Trophoblast cell (in vitro differentiated cells and primary cell): ENCODE measurements at regions not wholly inside any gene's neighbourhood (a gene's known extent, or its start where the extent isn't known, plus 50 kb on each side); places are given as distances from the start of the nearest gene placed in this dataset.

ENCODE experiments used
- DNase-seq, 2 donors: peaks; one replicate each; pipeline ENCODE4 v3.0.0-alpha.2; 2016
- H2AFZ ChIP-seq: 2 replicates; pipeline ENCODE4 v1.6.1; 2013; ENCODE audit warnings: low read length, moderate library complexity, mild to moderate bottlenecking; ENCODE audit not compliant: insufficient read depth, poor library complexity
- H2AK5ac ChIP-seq: 2 replicates; pipeline ENCODE4 v1.6.1; 2013; ENCODE audit warnings: mild to moderate bottlenecking, low read length
- H2BK120ac ChIP-seq: 2 replicates; pipeline ENCODE4 v1.6.1; 2013; ENCODE audit warnings: low read length, mild to moderate bottlenecking, moderate library complexity; ENCODE audit not compliant: insufficient read depth, poor library complexity
- H2BK12ac ChIP-seq: 2 replicates; pipeline ENCODE4 v1.6.1; 2013; ENCODE audit warnings: mild to moderate bottlenecking, low read length, moderate library complexity
- H2BK5ac ChIP-seq: 2 replicates; pipeline ENCODE4 v1.6.1; 2013; ENCODE audit warnings: low read length, low read depth, moderate library complexity, mild to moderate bottlenecking; ENCODE audit not compliant: poor library complexity
- H3K14ac ChIP-seq: 2 replicates; pipeline ENCODE4 v1.6.1; 2013; ENCODE audit warnings: mild to moderate bottlenecking, low read length
- H3K18ac ChIP-seq: 2 replicates; pipeline ENCODE4 v1.6.1; 2013; ENCODE audit warnings: mild to moderate bottlenecking, low read length
- H3K23ac ChIP-seq: 2 replicates; pipeline ENCODE4 v1.6.1; 2013; ENCODE audit warnings: low read length
- H3K27ac ChIP-seq: 2 replicates; pipeline ENCODE4 v1.5.1; 2013; ENCODE audit warnings: low read depth, mild to moderate bottlenecking, inconsistent platforms, low read length, moderate library complexity
- H3K27me3 ChIP-seq: 2 replicates; pipeline ENCODE4 v1.6.1; 2013; ENCODE audit warnings: inconsistent platforms, mild to moderate bottlenecking, low read length, moderate library complexity; ENCODE audit not compliant: insufficient read depth
- H3K36me3 ChIP-seq, 2 experiments: 1 replicate in 1 of 2; 2 replicates in 1 of 2; pipeline ENCODE4 v1.6.1; 2013; ENCODE audit warnings: low read length in 2 of 2, mild to moderate bottlenecking in 2 of 2, moderate library complexity in 1 of 2; ENCODE audit not compliant: insufficient read depth in 2 of 2, control insufficient read depth in 1 of 2
- H3K4ac ChIP-seq: 2 replicates; pipeline ENCODE4 v1.6.1; 2013; ENCODE audit warnings: low read depth, mild to moderate bottlenecking, low read length, moderate library complexity
- H3K4me1 ChIP-seq, 2 experiments: 1 replicate in 1 of 2; 2 replicates in 1 of 2; pipeline ENCODE4 v1.6.1; 2013; ENCODE audit warnings: low read length in 2 of 2, mild to moderate bottlenecking in 2 of 2, moderate library complexity in 1 of 2; ENCODE audit not compliant: insufficient read depth in 2 of 2, control insufficient read depth in 1 of 2
- H3K4me2 ChIP-seq: 2 replicates; pipeline ENCODE4 v1.6.1; 2013; ENCODE audit warnings: inconsistent platforms, mild to moderate bottlenecking, low read length, moderate library complexity
- H3K4me3 ChIP-seq: 2 replicates; pipeline ENCODE4 v1.5.1; 2013; ENCODE audit warnings: mild to moderate bottlenecking, low read depth, low read length, inconsistent platforms
- H3K79me1 ChIP-seq: one replicate; pipeline ENCODE4 v1.6.1; 2013; ENCODE audit warnings: low read length
- H3K79me2 ChIP-seq: 2 replicates; pipeline ENCODE4 v1.6.1; 2013; ENCODE audit warnings: low read length, mild to moderate bottlenecking; ENCODE audit not compliant: control insufficient read depth, insufficient read depth, poor library complexity
- H3K9ac ChIP-seq: 2 replicates; pipeline ENCODE4 v1.6.1; 2013; ENCODE audit warnings: mild to moderate bottlenecking, low read length
- H3K9me3 ChIP-seq: 2 replicates; pipeline ENCODE4 v1.6.1; 2013; ENCODE audit warnings: low read depth, mild to moderate bottlenecking, control low read depth, inconsistent platforms, low read length; ENCODE audit not compliant: insufficient read depth
- H4K12ac ChIP-seq: 2 replicates; pipeline ENCODE4 v1.6.1; 2013; ENCODE audit warnings: low read depth, mild to moderate bottlenecking, low read length, moderate library complexity
- H4K8ac ChIP-seq: 2 replicates; pipeline ENCODE4 v1.6.1; 2013; ENCODE audit warnings: low read depth, mild to moderate bottlenecking, low read length, moderate library complexity
- H4K91ac ChIP-seq: one replicate; pipeline ENCODE4 v1.6.1; 2013; ENCODE audit warnings: low read depth, mild to moderate bottlenecking, low read length, moderate library complexity
- WGBS: extraction: QIAGEN DNeasy Blood & Tissue Kit; methylation state at CpG from one replicate; pipeline ENCODE4 v1.1.7; 2013; ENCODE audit warnings: missing lambda C conversion rate; ENCODE audit not compliant: insufficient read length, insufficient coverage; ENCODE audit errors: extremely low coverage; 5-methylcytosine and 5-hydroxymethylcytosine counted together

- Histone ChIP-seq H3K9me3 (no peaks in the 10 kb centered on the region), H3K14ac (no peak overlapping the region), H2BK5ac (no peak overlapping the region), H2AFZ (no peak overlapping the region), H3K4ac (no peak overlapping the region), H3K18ac (no peak overlapping the region), H3K9ac (no peak overlapping the region), H4K91ac (no peak overlapping the region), H2BK12ac (no peak overlapping the region), H4K12ac (no peak overlapping the region), H3K23ac (no peak overlapping the region), H2AK5ac (no peak overlapping the region), H3K4me3 (no peak overlapping the region), H2BK120ac (no peak overlapping the region), H4K8ac (no peak overlapping the region), H3K79me1 (peaks cover 8% of the 10 kb centered on the region), H3K4me1 (no peaks in the 10 kb centered on the region), H3K79me2 (no peaks in the 10 kb centered on the region), H3K27ac (no peak overlapping the region), H3K36me3 (no peaks in the 10 kb centered on the region), H3K4me2 (no peak overlapping the region), H3K27me3 (no peaks in the 10 kb centered on the region)
- whole genome bisulfite sequencing, result no CpG with 5 or more reads among the region's 4 CpGs
- DNase-seq, result no peak
Measured at GRCh38 chr11:128171506-128171905, 415.9 kb downstream of the ETS1 start.

- no peak overlapping the region for H3K27ac ChIP-seq
- DNase-seq, result no peak
- no peaks in the 10 kb centered on the region for H3K79me1 ChIP-seq
- H2BK12ac ChIP-seq, result no peak overlapping the region
- no peak overlapping the region for H3K18ac ChIP-seq
- no peak overlapping the region for H3K4me3 ChIP-seq
- no peaks in the 10 kb centered on the region for H3K27me3 ChIP-seq
- no peak overlapping the region for H4K12ac ChIP-seq
- no peak overlapping the region for H2AK5ac ChIP-seq
- no peak overlapping the region for H3K9ac ChIP-seq
- H3K79me2 ChIP-seq, result no peaks in the 10 kb centered on the region
- no peak overlapping the region for H4K91ac ChIP-seq
- no peak overlapping the region for H3K23ac ChIP-seq
- no peak overlapping the region for H3K4me2 ChIP-seq
- no CpG with 5 or more reads among the region's 4 CpGs for WGBS
- H3K4ac ChIP-seq, result no peak overlapping the region
- H3K4me1 ChIP-seq, result no peaks in the 10 kb centered on the region
- H4K8ac ChIP-seq, result no peak overlapping the region
- no peak overlapping the region for H2BK5ac ChIP-seq
- H3K14ac ChIP-seq, result no peak overlapping the region
- no peaks in the 10 kb centered on the region for H3K36me3 ChIP-seq
- H2BK120ac ChIP-seq, result no peak overlapping the region
- no peak overlapping the region for H2AFZ ChIP-seq
- H3K9me3 ChIP-seq, result no peaks in the 10 kb centered on the region
Measured at GRCh38 chr11:128165572-128165971, 421.8 kb downstream of the ETS1 start.

GRCh38 chr11:128164080-128164741, 423.1 kb downstream of the ETS1 start:
- Histone ChIP-seq H3K9me3 (no peaks in the 10 kb centered on the region), H2AFZ (no peak overlapping the region), H2BK120ac (no peak overlapping the region), H3K9ac (no peak overlapping the region), H4K8ac (no peak overlapping the region), H3K23ac (no peak overlapping the region), H4K12ac (no peak overlapping the region), H4K91ac (no peak overlapping the region), H3K4me2 (no peak overlapping the region), H3K18ac (no peak overlapping the region), H2BK12ac (no peak overlapping the region), H3K14ac (no peak overlapping the region), H3K36me3 (no peaks in the 10 kb centered on the region), H3K27me3 (no peaks in the 10 kb centered on the region), H2BK5ac (no peak overlapping the region), H3K79me2 (no peaks in the 10 kb centered on the region), H3K4ac (no peak overlapping the region), H2AK5ac (no peak overlapping the region), H3K79me1 (no peaks in the 10 kb centered on the region), H3K4me1 (no peaks in the 10 kb centered on the region), H3K27ac (no peak overlapping the region), H3K4me3 (no peak overlapping the region)
- DNase-seq, result no peak
- WGBS, result no CpG with 5 or more reads among the region's 6 CpGs

- H3K18ac ChIP-seq, result no peak overlapping the region
- H2BK5ac ChIP-seq, result no peak overlapping the region
- no CpG with 5 or more reads among the region's 1 CpG for WGBS
- no peaks in the 10 kb centered on the region for H3K9me3 ChIP-seq
- no peak overlapping the region for H4K91ac ChIP-seq
- no peaks in the 10 kb centered on the region for H3K4me1 ChIP-seq
- H3K79me2 ChIP-seq, result no peaks in the 10 kb centered on the region
- H3K14ac ChIP-seq, result no peak overlapping the region
- no peaks in the 10 kb centered on the region for H3K27me3 ChIP-seq
- no peak overlapping the region for H3K9ac ChIP-seq
- H3K4me3 ChIP-seq, result no peak overlapping the region
- H3K27ac ChIP-seq, result no peak overlapping the region
- H2BK12ac ChIP-seq, result no peak overlapping the region
- no peak overlapping the region for H2BK120ac ChIP-seq
- no peak overlapping the region for H2AK5ac ChIP-seq
- H3K36me3 ChIP-seq, result no peaks in the 10 kb centered on the region
- H3K79me1 ChIP-seq, result no peaks in the 10 kb centered on the region
- H4K12ac ChIP-seq, result no peak overlapping the region
- no peak overlapping the region for H3K4me2 ChIP-seq
- no peak overlapping the region for H3K23ac ChIP-seq
- DNase-seq, result no peak
- H3K4ac ChIP-seq, result no peak overlapping the region
- H2AFZ ChIP-seq, result no peak overlapping the region
- no peak overlapping the region for H4K8ac ChIP-seq
Measured at GRCh38 chr11:128161994-128162393, 425.4 kb downstream of the ETS1 start.
